Stomach (tissue), 4 donors: ENCODE measurements at regions not wholly inside any gene's neighbourhood (a gene's known extent, or its start where the extent isn't known, plus 50 kb on each side); places are given as distances from the start of the nearest gene placed in this dataset.

ENCODE experiments used
- CTCF ChIP-seq, 7 experiments: fragments of 450-650 bp in 4 of 7; fragments of 200-600 bp in 3 of 7; sonication (generic) in 3 of 7; IDR thresholded peaks; one replicate each; pipeline ENCODE4 v1.5.1; 2016 to 2019; ENCODE audit warnings: antibody characterized with exemption in 7 of 7, control low read depth in 2 of 7, mild to moderate bottlenecking in 1 of 7
- POLR2A ChIP-seq, 4 donors: fragments of 450-650 bp; IDR thresholded peaks; one replicate each; pipeline ENCODE4 v1.6.1; 2016; ENCODE audit warnings: antibody characterized with exemption in 4 of 4, control low read depth in 2 of 4, mild to moderate bottlenecking in 1 of 4, moderate library complexity in 1 of 4
- POLR2AphosphoS5 ChIP-seq, 3 donors: sonication (generic); formaldehyde crosslinking; IDR thresholded peaks; one replicate each; pipeline ENCODE4 v1.6.1; 2016; ENCODE audit warnings: antibody characterized with exemption in 3 of 3

GRCh38 chr6:147717991-147718390 is 209.5 kb downstream of the SAMD5 start:
- TF ChIP-seq CTCF (IDR thresholded peaks at IDR 0.05) = no peak
- no peak for TF ChIP-seq POLR2A (IDR thresholded peaks at IDR 0.05)
- TF ChIP-seq POLR2AphosphoS5 (IDR thresholded peaks at IDR 0.05) = no peak
